Osteoblast (primary cell): ENCODE measurements at regions not wholly inside any gene's neighbourhood (a gene's known extent, or its start where the extent isn't known, plus 50 kb on each side); places are given as distances from the start of the nearest gene placed in this dataset.

Experiments
- DNase-seq: peaks from one replicate; pipeline ENCODE4 v3.0.0; 2011; ENCODE audit warnings: low spot score, mixed read lengths; ENCODE audit not compliant: insufficient read length; ENCODE audit errors: missing footprints
- H2AFZ ChIP-seq: 2 replicates; pipeline ENCODE4 v1.6.0; 2011; ENCODE audit warnings: mild to moderate bottlenecking, low read length
- H3K27ac ChIP-seq: 2 replicates; pipeline ENCODE4 v1.5.1; 2011; ENCODE audit warnings: mild to moderate bottlenecking, low read depth, low read length, moderate library complexity
- H3K27me3 ChIP-seq: 2 replicates; pipeline ENCODE4 v1.6.0; 2012; ENCODE audit warnings: mild to moderate bottlenecking, control low read depth, inconsistent platforms, low read length, moderate library complexity; ENCODE audit not compliant: insufficient read depth
- H3K36me3 ChIP-seq: 2 replicates; pipeline ENCODE4 v1.5.1; 2011; ENCODE audit warnings: mild to moderate bottlenecking, low read length, control low read depth, moderate library complexity; ENCODE audit not compliant: insufficient read depth
- H3K4me1 ChIP-seq: 2 replicates; pipeline ENCODE4 v1.5.1; 2011; ENCODE audit warnings: mild to moderate bottlenecking, low read length, control low read depth, moderate library complexity; ENCODE audit not compliant: insufficient read depth
- H3K4me2 ChIP-seq: 2 replicates; pipeline ENCODE4 v1.6.0; 2011; ENCODE audit warnings: mild to moderate bottlenecking, low read length; ENCODE audit not compliant: insufficient read depth
- H3K4me3 ChIP-seq: fragments of 200-600 bp; sonication (generic); 3 replicates; pipeline ENCODE4 v1.5.1; 2012; ENCODE audit warnings: mild to moderate bottlenecking, low read length, inconsistent platforms; ENCODE audit not compliant: insufficient read depth
- H3K79me2 ChIP-seq: 2 replicates; pipeline ENCODE4 v1.6.0; 2012; ENCODE audit warnings: mild to moderate bottlenecking, low read length, control low read depth, inconsistent platforms; ENCODE audit not compliant: insufficient read depth
- H3K9me3 ChIP-seq: 2 replicates; pipeline ENCODE4 v1.5.1; 2011; ENCODE audit warnings: low read depth, low read length, control low read depth
- H4K20me1 ChIP-seq: 2 replicates; pipeline ENCODE4 v1.6.0; 2012; ENCODE audit warnings: mild to moderate bottlenecking, low read length, control low read depth; ENCODE audit not compliant: insufficient read depth
- CTCF ChIP-seq: IDR thresholded peaks from 2 replicates; pipeline ENCODE4 v1.5.1; 2011; ENCODE audit warnings: mild to moderate bottlenecking, low read depth, low read length, moderate library complexity; ENCODE audit errors: extremely low read depth

DNA sequence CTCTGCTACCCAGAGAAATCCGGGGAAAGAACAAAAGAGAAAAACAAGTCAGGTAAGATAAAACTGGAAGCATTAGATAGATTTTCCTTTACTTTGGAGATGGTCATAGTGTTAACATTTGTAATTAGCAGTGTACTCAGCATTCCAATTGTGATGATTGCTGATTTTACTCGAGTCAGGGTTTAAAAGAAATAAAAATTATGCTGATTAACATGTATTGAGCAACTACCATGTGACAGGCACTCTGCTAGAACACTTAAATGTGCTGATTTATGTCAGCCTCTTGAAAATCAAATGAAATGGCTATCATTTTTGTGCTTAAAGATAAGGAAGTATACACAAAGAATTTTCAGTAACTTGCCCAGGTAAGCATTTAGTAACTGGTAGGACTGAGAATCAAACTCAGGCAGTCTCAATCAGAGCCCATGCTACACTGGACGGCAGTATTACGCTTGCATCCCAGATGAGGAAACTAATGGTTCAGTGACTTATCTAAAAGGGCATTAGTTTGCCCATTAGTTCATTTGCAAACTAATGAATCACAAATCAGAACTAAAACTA, 735.1 kb upstream of the SORCS1 start:
- Histone ChIP-seq H3K27me3 (no peaks in the 10 kb centered on the region), H3K4me3 (no peak overlapping the region), H3K4me1 (no peaks in the 10 kb centered on the region), H3K9me3 (peaks cover 2% of the 10 kb centered on the region), H4K20me1 (no peaks in the 10 kb centered on the region), H3K4me2 (no peak overlapping the region), H3K79me2 (no peaks in the 10 kb centered on the region), H3K27ac (no peak overlapping the region), H3K36me3 (no peaks in the 10 kb centered on the region), H2AFZ (no peak overlapping the region)
- TF ChIP-seq CTCF: no peak
- DNase-seq: no peak

DNA sequence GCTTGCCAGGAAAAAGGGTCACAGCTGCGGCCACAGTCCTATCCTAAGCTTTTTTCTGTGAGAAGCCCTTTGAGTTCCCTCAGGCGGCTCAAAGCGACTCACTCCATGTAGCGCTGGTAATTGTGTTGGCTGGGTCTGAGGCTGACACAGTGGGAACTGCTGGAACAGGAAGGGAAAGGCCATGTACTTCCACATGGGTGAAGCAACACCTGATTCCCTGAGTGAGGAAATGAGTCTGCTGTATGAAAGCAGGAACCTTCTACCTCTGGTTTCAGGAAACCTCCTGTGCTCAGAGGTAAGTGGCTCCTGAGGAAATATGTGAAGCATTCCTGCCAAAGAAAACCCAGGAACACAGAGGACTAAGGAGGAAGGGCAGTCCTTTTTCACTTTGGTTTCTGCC, 734.6 kb upstream of the SORCS1 start:
- H3K4me2 ChIP-seq: no peak overlapping the region
- H3K27ac ChIP-seq: no peak overlapping the region
- DNase-seq: no peak
- TF ChIP-seq CTCF: no peak
- H3K79me2 ChIP-seq: no peaks in the 10 kb centered on the region
- no peak overlapping the region for H3K4me3 ChIP-seq
- H3K4me1 ChIP-seq: no peaks in the 10 kb centered on the region
- no peaks in the 10 kb centered on the region for H4K20me1 ChIP-seq
- H2AFZ ChIP-seq: no peak overlapping the region
- no peaks in the 10 kb centered on the region for H3K36me3 ChIP-seq
- peaks cover 2% of the 10 kb centered on the region for H3K9me3 ChIP-seq
- H3K27me3 ChIP-seq: no peaks in the 10 kb centered on the region

- Histone ChIP-seq H3K27ac (no peak overlapping the region), H3K79me2 (no peaks in the 10 kb centered on the region), H3K4me2 (no peak overlapping the region), H4K20me1 (no peaks in the 10 kb centered on the region), H3K27me3 (no peaks in the 10 kb centered on the region), H3K4me3 (no peak overlapping the region), H2AFZ (no peak overlapping the region), H3K9me3 (peaks cover 2% of the 10 kb centered on the region), H3K36me3 (no peaks in the 10 kb centered on the region), H3K4me1 (no peaks in the 10 kb centered on the region)
- TF ChIP-seq CTCF: no peak
- DNase-seq: no peak
Observed at GRCh38 chr10:107898392-107898791, 733.9 kb upstream of the SORCS1 start.

- Histone ChIP-seq H3K27ac (no peak overlapping the region), H3K27me3 (no peaks in the 10 kb centered on the region), H3K4me1 (no peaks in the 10 kb centered on the region), H4K20me1 (no peaks in the 10 kb centered on the region), H3K4me3 (no peak overlapping the region), H3K9me3 (peaks cover 2% of the 10 kb centered on the region), H3K79me2 (no peaks in the 10 kb centered on the region), H3K36me3 (no peaks in the 10 kb centered on the region), H2AFZ (no peak overlapping the region), H3K4me2 (no peak overlapping the region)
- no peak for TF ChIP-seq CTCF
- DNase-seq: no peak
Observed at GRCh38 chr10:107894516-107894915, 730.0 kb upstream of the SORCS1 start.
